ENCODE measurements at regions not wholly inside any gene's neighbourhood (a gene's known extent, or its start where the extent isn't known, plus 50 kb on each side); places are given as distances from the start of the nearest gene placed in this dataset.
"Not testable (repeated sequence)": the region's sequence is repeated elsewhere in the genome, so short reads cannot be mapped to it uniquely, and the experiment has no call there.

DNA sequence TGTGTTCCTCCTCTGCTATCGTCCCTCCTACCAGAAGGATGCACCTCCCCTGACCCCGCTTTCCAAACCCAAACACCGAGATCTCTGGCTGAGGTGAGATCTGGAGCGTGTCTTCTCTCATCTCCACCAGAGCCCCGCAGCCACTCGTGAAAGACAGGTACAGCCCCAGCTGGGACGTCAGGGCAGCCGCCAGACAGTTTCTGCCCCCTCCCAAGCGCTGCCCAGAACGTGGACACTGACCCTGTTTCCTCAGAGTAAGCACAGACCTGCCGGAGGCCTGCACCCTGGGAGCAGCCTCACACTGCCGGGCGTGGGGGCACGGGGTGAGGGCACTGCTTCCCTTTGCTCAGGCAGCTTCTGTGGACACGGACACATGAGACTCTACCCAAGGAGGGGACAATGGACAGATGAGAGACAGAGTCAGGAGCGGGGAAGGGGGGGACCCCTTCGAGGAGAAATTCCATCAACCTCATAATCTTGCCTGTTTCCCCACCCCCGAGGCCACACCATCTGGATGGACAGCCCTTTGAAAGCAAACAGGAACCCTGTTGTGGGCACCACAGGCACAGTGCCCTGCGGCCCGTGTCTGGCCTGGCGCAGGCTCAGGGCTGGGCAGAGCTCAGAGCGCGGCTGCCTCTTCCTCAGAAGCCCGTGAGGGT is 210.6 kb downstream of the DLL1 start:
- DNase-seq, result no peak

DNA sequence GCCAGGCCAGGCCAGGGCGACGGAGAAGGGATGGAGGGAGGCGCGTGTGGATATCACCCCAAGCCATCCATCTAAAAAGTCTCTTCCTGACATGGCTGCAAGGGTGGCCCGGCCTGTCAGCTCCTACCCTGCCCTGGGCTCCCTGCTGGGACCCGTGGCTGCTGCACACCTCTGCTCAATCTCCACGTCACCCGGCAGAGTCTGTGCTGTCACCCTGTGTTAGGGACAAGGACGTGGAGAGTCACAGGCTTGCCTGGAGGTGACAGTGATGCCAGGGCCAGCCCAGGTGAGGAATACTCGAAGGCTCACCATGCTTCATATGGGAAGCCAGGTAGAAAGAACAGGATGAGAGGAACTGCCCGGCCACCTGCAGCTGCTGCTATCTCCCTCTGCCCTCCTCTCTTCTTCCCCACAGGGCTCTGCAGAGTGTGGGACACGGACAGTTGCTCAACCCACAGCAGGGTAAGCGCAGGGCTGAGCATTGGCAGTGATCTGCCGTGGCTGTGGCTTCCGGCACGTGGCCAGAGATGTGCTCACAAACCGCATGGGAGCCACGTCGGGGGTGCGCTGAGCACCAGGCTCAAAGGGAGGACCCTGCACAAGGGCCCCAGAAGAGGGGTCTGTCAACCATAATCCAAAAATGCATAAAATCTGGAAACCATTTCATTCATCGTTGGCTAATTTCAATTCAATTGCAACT is 214.3 kb downstream of the DLL1 start:
- no peak for DNase-seq

DNA sequence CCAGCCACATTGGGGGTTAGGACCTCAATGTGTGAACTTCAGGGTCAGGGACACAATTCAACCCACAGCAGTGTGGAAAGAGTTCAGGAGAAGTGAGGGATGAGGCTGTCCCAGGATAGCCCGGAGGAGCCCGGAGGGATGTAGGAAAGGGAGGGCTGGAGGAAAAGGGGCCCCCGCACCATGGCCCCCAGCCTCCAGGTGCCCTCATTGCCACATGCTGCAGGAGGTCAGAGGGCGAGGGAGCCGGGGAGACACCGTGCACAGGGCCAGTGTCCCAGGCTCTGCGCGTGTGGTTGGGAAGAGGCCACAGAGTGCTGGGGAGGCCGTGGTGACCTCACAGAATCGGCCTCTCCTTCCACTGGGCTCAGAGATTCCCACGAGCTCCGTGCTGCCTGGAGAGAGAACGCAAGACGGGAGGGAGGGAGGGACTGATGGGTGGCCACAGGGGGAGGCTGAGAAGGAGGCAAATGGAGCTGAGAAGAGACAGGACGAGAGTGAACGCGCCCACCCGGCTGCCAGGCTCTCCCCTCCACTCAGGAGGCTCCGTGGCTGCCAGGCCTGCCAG is 215.1 kb downstream of the DLL1 start:
- DNase-seq, result no peak

GRCh38 chr6:170074907-170075306 is 216.0 kb downstream of the DLL1 start:
- DNase-seq, result no peak

DNA sequence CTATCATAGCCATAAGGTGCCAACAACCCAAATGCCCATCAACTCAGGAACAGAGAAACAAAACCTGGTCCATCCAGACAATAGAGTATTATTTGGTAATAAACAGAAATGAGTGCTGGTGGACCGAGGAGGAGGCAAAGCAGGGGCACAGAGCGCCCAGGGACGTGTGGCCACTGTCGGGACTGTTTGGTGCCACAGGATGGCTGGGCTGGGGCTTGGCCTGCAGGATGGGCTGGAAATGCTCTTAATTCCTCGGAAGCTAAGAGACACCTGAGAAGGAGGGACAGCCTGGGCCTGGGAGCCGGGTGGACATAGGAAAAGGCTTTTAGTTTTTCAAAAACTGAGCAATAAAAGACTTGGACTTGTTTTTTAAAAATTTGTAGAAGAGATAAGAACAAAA is 216.4 kb downstream of the DLL1 start:
- DNase-seq, result no peak

GRCh38 chr6:170073846-170074245 is 217.0 kb downstream of the DLL1 start:
- peak in 2 of 4 experiments; percentile 15 to 22 for DNase-seq

GRCh38 chr6:170072246-170072645 is 218.6 kb downstream of the DLL1 start:
- no peak for DNase-seq

DNA sequence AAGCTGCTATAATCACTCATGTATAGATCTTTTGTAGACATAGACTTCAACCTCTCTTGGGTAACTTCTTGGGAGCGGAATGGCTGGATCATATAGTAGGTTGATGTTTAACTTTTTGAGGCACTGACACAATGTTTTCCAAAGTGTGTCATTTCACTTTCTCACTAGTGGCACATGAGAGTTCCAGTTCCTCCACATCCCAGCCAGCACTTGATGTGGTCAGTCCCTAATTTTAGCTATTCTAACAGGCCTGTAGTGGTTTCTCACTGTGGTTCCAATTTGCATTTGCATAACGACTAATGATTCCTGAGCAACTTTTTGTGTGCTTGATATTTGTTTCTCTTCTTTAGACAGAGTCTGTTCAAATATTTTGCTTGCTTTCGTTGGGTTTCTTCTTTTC is 221.3 kb downstream of the DLL1 start:
- DNase-seq, result no peak

DNA sequence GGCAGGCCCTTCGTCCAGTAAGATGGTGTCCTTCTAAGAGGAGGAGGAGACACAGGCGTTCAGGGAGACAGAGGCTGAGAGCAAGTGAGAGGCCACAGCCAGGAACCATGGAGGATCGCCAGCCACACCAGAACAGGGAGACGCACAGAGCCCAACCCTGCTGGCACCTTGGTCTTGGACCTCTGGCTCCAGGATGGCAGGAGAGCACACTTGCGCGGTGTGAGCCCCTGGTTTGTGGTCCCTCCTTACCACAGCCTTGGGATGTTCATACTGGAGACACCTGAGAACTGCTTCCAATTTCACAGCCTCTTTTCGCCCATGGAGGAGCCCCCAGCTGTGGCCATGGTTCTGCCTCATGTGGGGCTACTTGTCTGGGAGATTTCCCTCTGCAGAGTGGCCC is 222.4 kb downstream of the DLL1 start:
- no peak for DNase-seq

DNA sequence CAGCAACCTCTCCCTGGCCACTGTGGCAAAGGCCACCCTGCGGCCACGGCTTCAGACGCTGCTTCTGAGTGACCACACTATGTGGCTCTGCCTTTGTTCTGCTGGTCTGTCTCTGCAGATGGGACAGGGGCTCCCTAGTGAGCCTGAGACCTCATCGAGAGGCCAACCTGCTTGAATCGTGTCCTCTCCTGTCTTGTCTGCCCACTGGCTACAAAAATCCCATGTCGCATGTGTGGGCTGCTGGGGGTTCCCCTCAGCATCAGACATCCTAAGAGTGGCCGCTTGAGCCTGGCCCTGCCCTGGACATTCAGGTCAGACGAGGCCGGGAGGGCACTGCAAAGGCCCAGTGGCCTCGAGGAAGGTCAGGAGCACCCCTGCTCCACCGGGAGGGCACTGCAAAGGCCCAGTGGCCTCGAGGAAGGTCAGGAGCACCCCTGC is 222.9 kb downstream of the DLL1 start:
- no peak for DNase-seq

- DNase-seq, result no peak
Observed at GRCh38 chr6:170067181-170067641, 223.7 kb downstream of the DLL1 start.

DNA sequence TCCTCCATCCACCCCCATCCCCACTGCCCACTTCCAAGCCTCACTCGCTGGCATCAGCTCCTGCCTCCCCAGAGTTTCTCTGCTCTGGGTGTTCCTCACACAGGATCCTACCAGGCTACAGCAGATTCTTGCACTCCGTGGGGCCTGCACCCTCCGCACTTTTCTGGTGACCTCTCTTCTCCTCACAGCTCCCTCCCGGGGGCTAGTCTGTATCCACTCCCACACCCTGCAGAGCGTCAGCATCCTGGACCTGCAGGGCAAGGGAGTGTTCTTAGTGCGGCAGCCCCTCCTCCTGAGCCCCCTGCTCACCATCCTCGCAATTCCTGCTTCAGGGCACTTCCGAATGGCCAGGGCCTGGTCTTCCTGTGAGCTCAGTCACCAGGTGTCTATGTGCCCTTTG is 224.2 kb downstream of the DLL1 start:
- no peak for DNase-seq

DNA sequence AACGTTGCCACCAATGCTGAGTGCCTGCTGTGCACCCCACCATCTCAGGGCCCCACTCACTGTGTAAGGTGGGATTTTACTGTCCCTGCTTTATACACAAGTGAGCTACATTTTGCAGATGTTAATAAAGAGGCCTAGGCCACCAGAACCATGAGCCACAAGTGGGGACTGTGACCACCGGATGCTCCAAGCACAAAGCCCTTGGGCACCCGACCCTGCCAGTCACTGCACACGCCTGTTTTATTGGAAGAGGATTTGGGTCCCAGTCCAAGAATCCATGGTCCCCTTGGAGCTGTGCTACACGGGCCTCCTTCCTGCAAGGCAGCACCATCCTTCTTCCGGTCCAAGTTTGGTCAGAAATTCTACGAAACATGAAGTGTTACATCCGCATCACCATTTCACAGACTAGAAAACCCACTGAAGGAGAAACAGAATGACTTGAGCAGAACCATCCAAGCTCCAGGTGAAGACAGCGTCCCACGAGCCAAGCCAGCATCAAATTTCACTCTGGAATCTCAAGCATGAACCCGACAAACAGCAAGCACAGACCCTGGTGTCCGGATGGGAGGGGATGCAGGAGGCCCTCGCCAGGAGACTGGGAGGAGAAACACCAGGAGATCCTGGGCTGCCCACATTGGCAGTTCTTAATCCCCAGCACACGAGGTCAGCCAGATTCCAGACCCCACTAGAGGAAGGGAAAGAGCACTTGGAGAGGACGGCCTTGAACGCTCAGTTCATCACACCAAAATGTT is 226.9 kb downstream of the DLL1 start:
- no peak for DNase-seq

DNA sequence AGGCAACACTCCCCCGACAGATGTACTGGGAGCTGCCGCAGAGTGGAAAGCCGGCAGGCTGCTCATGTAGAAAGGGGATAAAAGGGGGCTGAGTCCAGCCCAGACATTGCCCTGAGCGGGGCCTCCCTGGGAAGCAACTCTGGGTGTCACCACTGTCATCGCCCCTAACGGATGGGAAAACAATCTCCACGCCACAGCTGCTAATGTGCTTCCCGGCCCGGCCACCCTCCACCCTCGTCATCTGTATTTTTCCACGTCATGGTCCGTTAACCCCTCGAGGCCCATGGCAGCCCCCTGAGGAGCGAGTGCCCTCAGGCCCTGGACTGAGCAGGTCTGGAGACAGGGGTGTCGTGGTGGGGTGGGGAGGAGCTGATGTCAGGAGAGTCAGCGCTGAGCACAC is 227.4 kb downstream of the DLL1 start:
- no peak for DNase-seq

- no peak for DNase-seq
Observed at GRCh38 chr6:170062915-170063241, 228.0 kb downstream of the DLL1 start.

- DNase-seq, result no peak
Observed at GRCh38 chr6:170062209-170062914, 228.5 kb downstream of the DLL1 start.

DNA sequence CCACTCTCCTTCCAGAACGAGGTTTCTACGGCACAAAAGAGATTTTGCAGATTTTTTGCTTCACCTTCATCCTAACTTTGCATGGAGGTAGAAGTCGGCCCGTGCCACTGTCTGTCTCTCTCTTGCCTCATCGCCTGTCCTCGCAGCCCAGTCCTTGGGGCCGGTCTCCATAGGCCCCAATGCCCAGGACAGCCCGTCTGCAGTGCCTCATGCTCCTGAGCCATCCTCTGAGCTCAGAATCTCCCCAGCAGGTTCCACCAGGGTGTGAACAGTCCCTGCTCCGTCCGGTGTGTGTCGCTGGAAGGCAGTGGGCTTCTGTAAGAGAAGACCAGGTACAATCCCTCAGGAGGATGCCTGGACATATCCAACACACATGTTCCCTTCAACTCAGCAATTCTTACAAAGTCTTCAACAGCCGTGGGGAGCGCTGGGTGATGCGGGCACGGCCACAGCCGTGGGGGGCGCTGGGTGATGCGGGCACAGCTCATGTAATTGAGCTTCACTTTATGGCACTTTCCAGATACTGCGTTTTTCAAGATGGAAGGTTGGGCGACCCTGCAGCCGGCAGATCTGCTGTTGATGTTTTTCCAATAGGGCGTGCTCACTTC is 231.9 kb downstream of the DLL1 start:
- no peak for DNase-seq

DNA sequence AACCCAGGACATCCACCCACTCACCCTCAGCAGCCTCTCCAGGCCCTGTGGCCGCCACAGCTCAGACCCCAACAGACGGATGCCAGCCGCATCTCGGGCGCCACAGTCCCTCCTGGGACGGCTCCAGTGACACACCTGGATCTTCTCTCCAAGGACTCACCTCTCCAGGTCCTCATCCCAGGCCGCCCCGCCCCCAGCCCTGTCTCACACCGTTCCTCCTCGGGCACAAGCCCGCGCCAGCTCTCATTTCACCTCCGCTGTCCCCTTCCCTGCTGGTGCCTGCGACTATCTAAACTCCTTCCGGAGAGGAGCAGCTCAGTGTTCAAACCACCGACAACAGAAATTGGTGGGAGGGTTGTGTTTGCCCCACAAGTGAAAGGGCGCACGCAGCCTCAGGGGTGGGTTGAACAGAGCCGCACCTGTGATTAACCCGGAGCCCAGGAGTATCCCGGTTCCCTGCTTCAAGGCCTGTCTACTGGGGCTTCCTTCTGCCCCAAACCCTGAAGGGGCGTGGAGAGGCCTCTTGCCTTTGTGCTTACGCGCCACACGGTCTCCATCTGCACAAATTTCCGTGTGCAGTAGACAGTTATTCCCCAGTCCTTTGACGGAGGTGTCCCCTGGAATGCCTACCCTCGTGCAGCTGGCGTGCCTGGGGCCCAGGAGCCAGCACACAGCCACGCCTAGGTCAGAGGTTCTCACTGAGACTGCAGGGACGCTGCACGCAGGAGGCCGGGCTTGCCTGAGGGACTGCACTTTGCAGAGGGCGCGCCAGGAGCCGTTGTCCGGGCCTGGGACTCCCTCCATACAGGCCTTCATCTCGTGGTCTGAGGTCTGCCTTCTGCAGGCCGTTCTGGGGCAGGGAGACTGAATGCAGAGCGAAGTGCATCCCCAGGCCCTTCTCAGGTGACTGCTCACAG is 232.7 kb downstream of the DLL1 start:
- DNase-seq, result no peak

DNA sequence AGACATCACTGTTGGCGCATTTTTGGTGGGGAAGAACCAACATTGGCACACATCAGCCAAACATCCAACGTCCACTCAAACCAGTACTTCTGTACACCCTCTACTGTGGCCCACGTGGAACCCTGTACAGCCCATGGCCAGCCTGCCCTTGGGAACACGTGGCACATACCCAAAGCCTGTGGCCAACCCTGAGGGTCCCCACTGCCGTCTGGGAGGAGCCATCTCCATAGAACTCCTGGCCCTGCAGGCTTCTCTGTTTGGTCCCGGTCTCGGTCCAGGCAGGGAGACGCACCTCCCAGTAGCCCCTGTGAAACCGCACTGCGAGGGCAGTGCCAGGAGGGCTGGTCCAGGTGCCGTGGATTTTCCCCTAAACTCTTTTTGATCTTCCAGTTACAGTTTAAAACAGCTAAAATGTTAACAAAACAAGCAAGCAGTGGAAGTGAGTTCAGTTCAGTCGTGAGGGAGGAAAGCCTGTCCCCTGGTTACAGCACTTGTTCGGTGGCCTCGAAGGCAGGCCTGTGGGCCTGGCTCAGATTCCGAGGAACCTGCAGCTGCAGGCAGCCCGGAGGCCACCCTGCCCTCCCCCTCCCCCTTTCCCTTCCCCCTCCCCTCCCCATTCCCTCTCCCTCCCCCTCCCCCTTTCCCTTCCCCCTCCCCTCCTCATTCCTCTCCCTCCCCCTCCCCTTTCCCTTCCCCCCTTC is 233.7 kb downstream of the DLL1 start:
- DNase-seq, result no peak

GRCh38 chr6:170056278-170056711 is 234.6 kb downstream of the DLL1 start:
- DNase-seq, result no peak

DNA sequence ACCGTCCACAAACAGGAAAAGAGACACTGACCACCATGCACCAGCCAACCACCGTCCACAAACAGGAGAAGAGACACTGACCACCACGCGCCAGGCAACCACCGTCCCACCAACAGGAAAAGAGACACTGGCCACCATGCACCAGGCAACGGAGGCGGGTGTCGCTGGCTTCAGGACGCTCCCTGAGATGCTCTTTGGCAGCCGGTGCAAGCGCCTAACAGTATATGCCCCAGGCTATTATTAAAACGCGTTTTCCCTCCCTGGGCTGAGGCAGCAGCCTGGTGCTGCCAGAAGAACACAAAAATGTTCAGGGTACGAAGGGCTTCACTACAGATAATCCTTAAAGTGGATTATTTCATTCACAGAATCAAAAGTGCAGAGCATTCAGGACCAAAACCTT is 235.1 kb downstream of the DLL1 start:
- DNase-seq, result not testable (repeated sequence)

All from suppressor macrophage (primary cell).